H1 (cell line): ENCODE measurements at regions not wholly inside any gene's neighbourhood (a gene's known extent, or its start where the extent isn't known, plus 50 kb on each side); places are given as distances from the start of the nearest gene placed in this dataset.

ENCODE experiments used
- CHD1 ChIP-seq: IDR thresholded peaks from 2 replicates; pipeline ENCODE4 v1.6.1; 2012; ENCODE audit warnings: low read depth, low read length, improper control_type of control experiment
- JUN ChIP-seq: IDR thresholded peaks from 2 replicates; pipeline ENCODE4 v1.6.1; 2011; ENCODE audit warnings: low read depth, mild to moderate bottlenecking, improper control_type of control experiment, low read length
- TF ChIP-seq, protein P1 (sequence below): fragments of 300-600 bp; sonication (generic); IDR thresholded peaks from 2 replicates; pipeline ENCODE4 v1.7.1; 2012; ENCODE audit warnings: low read length, moderate library complexity, mild to moderate bottlenecking, inconsistent platforms; ENCODE audit not compliant: insufficient replicate concordance

DNA sequence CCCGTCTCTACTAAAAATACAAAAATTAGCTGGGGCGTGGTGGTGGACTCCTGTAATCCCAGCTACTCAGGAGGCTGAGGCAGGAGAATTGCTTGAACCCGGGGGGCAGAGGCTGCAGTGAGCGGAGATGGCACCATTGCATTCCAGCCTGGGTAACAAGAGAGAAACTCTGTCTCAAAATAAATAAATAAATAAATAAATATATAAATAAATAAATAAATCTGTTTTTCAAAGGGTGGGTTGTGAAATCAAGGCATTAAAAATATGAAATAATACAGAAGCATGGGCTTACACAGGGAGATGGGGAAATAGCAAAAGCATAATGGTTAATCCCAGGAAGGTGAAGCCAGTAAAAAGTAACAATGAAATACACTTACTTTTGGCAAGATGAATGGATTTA lies 93.9 kb downstream of the LYZL2 start (continued):
- TF ChIP-seq, protein P1, sequence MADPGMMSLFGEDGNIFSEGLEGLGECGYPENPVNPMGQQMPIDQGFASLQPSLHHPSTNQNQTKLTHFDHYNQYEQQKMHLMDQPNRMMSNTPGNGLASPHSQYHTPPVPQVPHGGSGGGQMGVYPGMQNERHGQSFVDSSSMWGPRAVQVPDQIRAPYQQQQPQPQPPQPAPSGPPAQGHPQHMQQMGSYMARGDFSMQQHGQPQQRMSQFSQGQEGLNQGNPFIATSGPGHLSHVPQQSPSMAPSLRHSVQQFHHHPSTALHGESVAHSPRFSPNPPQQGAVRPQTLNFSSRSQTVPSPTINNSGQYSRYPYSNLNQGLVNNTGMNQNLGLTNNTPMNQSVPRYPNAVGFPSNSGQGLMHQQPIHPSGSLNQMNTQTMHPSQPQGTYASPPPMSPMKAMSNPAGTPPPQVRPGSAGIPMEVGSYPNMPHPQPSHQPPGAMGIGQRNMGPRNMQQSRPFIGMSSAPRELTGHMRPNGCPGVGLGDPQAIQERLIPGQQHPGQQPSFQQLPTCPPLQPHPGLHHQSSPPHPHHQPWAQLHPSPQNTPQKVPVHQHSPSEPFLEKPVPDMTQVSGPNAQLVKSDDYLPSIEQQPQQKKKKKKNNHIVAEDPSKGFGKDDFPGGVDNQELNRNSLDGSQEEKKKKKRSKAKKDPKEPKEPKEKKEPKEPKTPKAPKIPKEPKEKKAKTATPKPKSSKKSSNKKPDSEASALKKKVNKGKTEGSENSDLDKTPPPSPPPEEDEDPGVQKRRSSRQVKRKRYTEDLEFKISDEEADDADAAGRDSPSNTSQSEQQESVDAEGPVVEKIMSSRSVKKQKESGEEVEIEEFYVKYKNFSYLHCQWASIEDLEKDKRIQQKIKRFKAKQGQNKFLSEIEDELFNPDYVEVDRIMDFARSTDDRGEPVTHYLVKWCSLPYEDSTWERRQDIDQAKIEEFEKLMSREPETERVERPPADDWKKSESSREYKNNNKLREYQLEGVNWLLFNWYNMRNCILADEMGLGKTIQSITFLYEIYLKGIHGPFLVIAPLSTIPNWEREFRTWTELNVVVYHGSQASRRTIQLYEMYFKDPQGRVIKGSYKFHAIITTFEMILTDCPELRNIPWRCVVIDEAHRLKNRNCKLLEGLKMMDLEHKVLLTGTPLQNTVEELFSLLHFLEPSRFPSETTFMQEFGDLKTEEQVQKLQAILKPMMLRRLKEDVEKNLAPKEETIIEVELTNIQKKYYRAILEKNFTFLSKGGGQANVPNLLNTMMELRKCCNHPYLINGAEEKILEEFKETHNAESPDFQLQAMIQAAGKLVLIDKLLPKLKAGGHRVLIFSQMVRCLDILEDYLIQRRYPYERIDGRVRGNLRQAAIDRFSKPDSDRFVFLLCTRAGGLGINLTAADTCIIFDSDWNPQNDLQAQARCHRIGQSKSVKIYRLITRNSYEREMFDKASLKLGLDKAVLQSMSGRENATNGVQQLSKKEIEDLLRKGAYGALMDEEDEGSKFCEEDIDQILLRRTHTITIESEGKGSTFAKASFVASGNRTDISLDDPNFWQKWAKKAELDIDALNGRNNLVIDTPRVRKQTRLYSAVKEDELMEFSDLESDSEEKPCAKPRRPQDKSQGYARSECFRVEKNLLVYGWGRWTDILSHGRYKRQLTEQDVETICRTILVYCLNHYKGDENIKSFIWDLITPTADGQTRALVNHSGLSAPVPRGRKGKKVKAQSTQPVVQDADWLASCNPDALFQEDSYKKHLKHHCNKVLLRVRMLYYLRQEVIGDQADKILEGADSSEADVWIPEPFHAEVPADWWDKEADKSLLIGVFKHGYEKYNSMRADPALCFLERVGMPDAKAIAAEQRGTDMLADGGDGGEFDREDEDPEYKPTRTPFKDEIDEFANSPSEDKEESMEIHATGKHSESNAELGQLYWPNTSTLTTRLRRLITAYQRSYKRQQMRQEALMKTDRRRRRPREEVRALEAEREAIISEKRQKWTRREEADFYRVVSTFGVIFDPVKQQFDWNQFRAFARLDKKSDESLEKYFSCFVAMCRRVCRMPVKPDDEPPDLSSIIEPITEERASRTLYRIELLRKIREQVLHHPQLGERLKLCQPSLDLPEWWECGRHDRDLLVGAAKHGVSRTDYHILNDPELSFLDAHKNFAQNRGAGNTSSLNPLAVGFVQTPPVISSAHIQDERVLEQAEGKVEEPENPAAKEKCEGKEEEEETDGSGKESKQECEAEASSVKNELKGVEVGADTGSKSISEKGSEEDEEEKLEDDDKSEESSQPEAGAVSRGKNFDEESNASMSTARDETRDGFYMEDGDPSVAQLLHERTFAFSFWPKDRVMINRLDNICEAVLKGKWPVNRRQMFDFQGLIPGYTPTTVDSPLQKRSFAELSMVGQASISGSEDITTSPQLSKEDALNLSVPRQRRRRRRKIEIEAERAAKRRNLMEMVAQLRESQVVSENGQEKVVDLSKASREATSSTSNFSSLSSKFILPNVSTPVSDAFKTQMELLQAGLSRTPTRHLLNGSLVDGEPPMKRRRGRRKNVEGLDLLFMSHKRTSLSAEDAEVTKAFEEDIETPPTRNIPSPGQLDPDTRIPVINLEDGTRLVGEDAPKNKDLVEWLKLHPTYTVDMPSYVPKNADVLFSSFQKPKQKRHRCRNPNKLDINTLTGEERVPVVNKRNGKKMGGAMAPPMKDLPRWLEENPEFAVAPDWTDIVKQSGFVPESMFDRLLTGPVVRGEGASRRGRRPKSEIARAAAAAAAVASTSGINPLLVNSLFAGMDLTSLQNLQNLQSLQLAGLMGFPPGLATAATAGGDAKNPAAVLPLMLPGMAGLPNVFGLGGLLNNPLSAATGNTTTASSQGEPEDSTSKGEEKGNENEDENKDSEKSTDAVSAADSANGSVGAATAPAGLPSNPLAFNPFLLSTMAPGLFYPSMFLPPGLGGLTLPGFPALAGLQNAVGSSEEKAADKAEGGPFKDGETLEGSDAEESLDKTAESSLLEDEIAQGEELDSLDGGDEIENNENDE: no peak
- TF ChIP-seq CHD1 (no peak), JUN (no peak)
